ENCODE measurements at regions not wholly inside any gene's neighbourhood (a gene's known extent, or its start where the extent isn't known, plus 50 kb on each side); places are given as distances from the start of the nearest gene placed in this dataset.

DNA sequence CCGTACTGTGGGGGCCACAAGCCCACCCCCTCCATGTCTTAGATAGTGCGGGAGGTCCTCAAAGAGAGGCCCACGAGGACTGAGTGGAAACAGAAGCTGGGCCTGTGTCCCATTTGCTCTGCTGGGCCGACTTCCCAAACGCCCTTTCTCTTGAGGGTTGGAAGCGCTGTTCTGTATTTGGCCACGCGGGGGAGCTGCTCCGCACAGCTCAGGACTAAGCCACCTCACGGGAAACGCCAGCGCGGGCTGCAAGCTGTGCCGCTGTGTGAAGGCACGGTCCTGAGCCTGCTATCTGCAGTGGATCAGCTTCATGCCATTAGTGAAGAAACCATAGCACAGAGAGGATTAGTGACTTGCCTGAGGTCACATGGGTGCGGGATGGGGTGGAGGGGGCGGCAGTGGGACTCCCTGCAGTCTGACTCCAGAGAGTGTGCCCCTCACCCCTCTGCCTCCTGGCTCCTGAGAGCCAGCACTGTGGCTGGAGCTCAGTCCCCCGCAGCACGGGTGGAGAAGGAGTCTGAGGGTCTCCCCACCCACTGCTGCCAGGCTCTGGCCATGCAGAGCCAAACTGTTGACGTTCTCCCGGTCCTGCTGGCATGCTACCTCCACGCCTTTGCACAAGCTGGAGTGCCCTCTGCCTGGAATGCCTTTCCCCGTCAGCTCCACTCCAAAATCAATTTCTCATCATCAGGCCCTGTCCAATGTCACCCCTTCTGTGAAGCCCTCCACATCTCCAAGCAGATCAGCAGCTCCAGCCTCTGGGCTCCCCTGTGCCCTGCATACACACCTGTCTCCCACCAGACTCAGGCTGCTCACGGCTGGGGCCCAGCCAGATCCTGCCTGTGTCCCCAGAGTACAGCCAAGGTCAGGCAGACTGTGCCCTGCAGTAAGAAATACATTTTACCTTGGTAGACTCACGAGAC, 51.5 kb upstream of the LRRC32 start:
- peak; percentile 77 for DNase-seq

DNA sequence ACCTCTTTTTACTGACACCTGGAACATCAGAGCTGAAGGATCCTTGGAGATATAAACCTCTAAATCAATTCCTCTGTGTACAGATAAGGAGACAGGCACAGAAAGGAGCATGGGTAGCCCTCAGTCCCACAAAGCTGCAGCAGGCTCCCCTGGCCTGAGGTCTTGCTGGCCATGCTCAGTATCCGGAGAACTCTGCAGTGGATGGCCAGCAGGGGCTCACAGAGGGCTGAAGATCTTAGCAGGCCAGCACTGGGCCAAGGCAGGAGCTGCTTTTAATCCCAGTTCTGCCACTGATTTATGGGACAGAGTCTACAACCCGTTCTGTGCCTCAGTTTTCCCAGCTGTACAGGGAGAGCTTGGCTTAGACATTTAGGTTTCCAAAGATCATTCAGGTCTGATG, 52.6 kb upstream of the LRRC32 start:
- no peak for DNase-seq

DNA sequence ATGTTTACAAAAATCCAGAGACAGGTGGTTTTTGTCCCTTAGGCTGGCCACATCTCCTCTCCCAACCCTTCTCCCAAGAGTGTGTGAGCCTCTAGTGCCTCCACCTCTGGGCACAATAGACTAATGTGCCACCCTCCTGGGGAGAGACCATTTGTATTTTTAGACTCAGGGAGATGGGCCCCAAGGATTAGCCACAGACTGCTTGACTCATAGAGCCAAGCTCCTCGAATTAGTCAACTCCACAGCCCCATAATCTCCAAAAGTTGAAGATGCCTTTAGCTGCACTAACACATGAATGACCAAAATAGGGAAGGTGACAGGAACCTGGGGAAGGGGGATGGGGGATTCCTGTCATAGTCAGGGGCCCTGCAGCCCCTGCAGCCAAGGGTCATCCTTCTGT, 53.0 kb upstream of the LRRC32 start:
- DNase-seq: no peak

DNA sequence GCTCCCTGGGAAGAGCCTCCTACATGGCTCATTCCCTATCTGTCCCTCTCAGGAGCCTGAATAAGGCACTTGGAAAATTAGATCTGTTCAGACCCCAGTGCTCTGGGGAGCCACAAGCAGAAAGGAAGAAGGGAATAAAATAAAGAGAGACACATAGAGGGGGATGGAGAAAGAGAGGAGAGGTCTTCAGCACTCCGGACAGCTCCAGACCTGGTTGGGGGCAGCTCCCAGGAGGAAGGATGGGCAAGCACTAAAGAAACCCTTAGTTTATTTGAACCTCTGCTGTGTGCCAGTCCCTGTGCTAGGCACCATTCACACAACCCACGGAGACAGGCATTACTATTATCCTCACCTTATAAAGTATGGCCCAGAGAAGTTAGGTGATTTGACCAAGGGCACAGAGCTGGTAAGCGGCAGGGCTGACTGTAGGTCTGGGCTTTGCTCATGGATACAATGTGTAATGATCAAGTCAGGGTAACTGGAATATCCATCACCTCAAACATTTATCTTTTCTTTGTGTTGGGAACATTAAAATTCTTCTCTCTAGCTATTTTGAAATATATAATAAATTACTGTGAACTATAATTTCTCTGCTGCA, 53.7 kb upstream of the LRRC32 start:
- no peak for DNase-seq

DNA sequence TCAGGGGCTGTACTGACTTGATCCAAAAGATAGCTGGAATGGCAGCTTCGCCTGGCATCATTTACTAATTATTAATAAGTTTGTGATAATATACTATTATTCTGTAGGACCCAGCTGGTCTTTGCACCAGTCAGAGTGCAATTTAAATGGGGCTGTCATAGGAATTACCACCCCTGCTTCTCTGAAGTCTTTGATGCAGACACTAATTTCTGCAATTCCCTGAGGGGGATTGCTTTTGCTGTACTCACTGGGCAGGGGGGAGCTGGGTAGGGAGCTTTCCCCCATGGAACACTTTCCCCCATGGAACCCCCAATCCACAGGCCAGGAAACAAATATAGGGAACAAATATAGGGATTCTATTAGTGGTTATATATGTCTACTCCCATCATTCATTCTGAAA, 54.9 kb upstream of the TSKU start:
- DNase-seq: no peak

DNA sequence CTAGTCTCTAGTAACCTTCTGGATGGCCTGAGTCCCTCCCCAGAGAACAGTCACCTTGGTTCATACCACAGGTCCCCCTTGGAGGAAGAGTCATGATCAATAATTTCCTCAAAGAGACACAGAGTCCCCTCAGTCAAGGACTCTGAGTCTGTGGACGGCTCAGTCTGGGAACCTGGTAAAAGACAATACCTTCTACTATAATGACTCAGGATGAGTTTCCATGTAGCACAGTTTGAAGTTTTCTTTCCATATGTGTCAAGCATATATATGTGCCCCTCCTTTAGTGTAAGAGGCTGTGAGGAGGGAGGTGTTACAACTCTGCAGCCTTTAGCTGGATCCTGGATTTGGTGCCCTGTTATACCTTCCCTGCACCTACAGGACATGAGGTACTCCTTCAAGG, 54.4 kb upstream of the TSKU start:
- no peak for DNase-seq

DNA sequence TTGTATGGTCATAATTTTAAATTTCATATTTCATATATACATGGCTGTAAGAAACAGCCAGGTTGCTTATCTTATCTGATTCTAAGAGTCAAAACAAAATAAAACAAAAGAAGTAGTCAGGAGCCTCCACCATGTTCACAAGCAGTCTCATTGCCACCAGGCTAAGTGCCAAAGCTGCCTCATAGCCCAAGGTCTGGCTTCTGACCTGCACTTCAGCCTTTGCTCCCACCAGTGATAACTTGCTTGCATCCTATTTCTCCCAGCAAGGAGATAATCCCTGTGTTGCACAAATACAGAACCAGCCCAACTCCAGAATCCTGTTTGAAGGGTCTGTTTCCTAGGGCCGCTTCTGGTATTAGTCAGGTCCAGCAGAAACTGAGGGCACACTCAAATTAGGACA, 53.9 kb upstream of the TSKU start:
- no peak for DNase-seq

DNA sequence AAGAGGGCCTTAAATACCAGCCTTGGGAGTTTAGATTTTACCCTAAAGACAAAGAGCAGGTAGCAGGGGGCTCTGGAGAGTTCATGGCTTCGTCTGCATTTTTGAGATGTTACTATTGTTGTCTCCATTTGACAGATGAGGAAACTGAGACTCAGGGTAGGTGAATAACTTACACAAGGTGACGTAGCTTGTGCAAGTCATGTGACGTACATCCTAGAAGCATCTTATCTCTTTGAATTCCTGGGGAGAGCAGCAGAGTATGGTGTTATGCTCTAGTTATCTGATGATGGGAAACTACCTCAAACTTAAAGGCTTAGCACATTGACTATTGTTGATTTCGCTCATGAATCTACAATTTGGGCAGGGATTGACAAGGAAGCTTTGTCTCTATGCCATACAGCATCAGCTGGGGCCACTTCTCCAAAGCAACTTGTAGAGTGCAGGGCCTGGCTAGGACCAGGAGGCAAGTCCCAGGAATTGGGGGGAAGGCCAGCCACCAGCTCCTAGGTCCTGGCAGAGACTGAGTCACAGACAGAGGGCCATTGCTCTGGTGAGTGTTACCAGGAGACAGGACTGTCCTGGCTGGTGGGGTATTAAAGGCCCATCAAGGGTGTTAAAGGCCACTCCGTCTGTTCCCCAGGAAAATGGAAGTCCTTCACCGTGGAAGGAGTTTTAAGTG, 52.1 kb upstream of the TSKU start:
- DNase-seq: no peak

DNA sequence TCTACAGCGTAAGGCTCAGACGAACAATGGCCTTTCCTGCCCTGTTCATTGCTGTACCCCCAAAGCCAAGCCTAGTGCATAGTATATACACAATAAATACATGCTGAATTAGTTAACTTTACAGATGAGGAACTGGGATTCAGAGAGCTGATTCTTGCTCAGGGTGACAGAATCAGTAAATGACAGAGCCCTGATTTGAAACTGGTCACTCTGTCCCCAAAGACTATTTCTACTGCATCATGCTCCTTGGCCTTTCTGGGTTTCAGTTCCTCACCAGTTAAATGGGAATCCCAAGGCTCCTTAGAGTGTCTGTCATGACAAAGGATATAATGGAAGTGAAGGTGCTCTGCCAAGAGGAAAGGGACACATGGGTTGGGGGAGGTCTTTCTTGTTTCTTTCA, 50.5 kb upstream of the TSKU start:
- no peak for DNase-seq
